Neural progenitor cell (in vitro differentiated cells): ENCODE measurements at regions not wholly inside any gene's neighbourhood (a gene's known extent, or its start where the extent isn't known, plus 50 kb on each side); places are given as distances from the start of the nearest gene placed in this dataset.

ENCODE experiments used
- DNase-seq: peaks from one replicate; pipeline ENCODE4 v3.0.0-alpha.2; 2016; ENCODE audit warnings: low spot score
- H2AFZ ChIP-seq: fragments of 200-600 bp; sonication (generic); replicated peaks from 2 replicates; pipeline ENCODE4 v1.6.1; 2016; ENCODE audit warnings: antibody characterized with exemption
- H3F3A ChIP-seq: fragments of 200-600 bp; sonication (generic); 2 replicates; pipeline ENCODE4 v1.6.1; 2016; ENCODE audit warnings: antibody characterized with exemption, low read depth
- H3K27ac ChIP-seq: fragments of 200-600 bp; sonication (generic); 2 replicates; pipeline ENCODE4 v1.5.1; 2016; ENCODE audit warnings: mild to moderate bottlenecking
- H3K27me3 ChIP-seq: fragments of 200-600 bp; sonication (generic); 2 replicates; pipeline ENCODE4 v1.6.1; 2016; ENCODE audit warnings: mild to moderate bottlenecking, moderate library complexity
- H3K36me3 ChIP-seq: fragments of 200-600 bp; sonication (generic); 2 replicates; pipeline ENCODE4 v1.5.1; 2016
- H3K4me1 ChIP-seq: fragments of 200-600 bp; sonication (generic); 2 replicates; pipeline ENCODE4 v1.6.1; 2016; ENCODE audit warnings: mixed run types
- H3K4me2 ChIP-seq: fragments of 200-600 bp; sonication (generic); 2 replicates; pipeline ENCODE4 v1.6.1; 2016
- H3K4me3 ChIP-seq: fragments of 200-600 bp; sonication (generic); 2 replicates; pipeline ENCODE4 v1.5.1; 2016
- H3K79me2 ChIP-seq: fragments of 200-600 bp; sonication (generic); 2 replicates; pipeline ENCODE4 v1.6.1; 2016; ENCODE audit warnings: low read depth
- H3K9ac ChIP-seq: fragments of 200-600 bp; sonication (generic); 2 replicates; pipeline ENCODE4 v1.6.1; 2016
- H3K9me3 ChIP-seq: fragments of 200-600 bp; sonication (generic); 2 replicates; pipeline ENCODE4 v1.5.1; 2016; ENCODE audit warnings: low read depth
- H4K20me1 ChIP-seq: fragments of 200-600 bp; sonication (generic); 2 replicates; pipeline ENCODE4 v1.6.1; 2016; ENCODE audit warnings: low read depth
- H3K27ac Mint-ChIP-seq: 3 replicates; pipeline ENCODE4 v1.8.0; 2021; ENCODE audit warnings: mixed read lengths
- H3K27me3 Mint-ChIP-seq: 2 replicates; pipeline ENCODE4 v1.8.0; 2022; ENCODE audit warnings: low read depth, mild to moderate bottlenecking, inconsistent platforms, moderate library complexity, mixed read lengths; ENCODE audit not compliant: insufficient read depth
- H3K36me3 Mint-ChIP-seq: 3 replicates; pipeline ENCODE4 v1.8.0; 2021; ENCODE audit warnings: mixed read lengths
- H3K4me1 Mint-ChIP-seq: 3 replicates; pipeline ENCODE4 v1.8.0; 2021; ENCODE audit warnings: mixed read lengths
- H3K4me3 Mint-ChIP-seq: 3 replicates; pipeline ENCODE4 v1.8.0; 2021; ENCODE audit warnings: mild to moderate bottlenecking, moderate library complexity, mixed read lengths
- H3K9me3 Mint-ChIP-seq: 3 replicates; pipeline ENCODE4 v1.8.0; 2020; ENCODE audit warnings: mixed read lengths
- CTCF ChIP-seq: fragments of 200-600 bp; sonication (generic); IDR thresholded peaks from 2 replicates; pipeline ENCODE4 v1.5.1; 2017; ENCODE audit warnings: antibody characterized with exemption, mild to moderate bottlenecking
- EZH2 ChIP-seq: fragments of 200-600 bp; sonication (generic); IDR thresholded peaks from 2 replicates; pipeline ENCODE4 v1.6.1; 2017; ENCODE audit warnings: antibody characterized with exemption, mild to moderate bottlenecking, moderate library complexity
- EZH2phosphoT487 ChIP-seq: fragments of 200-600 bp; sonication (generic); IDR thresholded peaks from 2 replicates; pipeline ENCODE4 v1.6.1; 2017; ENCODE audit warnings: antibody characterized with exemption

- Histone ChIP-seq H3K79me2 (no peaks in the 10 kb centered on the region), H3K27ac (no peak overlapping the region), H2AFZ (no peak overlapping the region), H4K20me1 (no peaks in the 10 kb centered on the region), H3K4me3 (no peak overlapping the region), H3F3A (no peaks in the 10 kb centered on the region), H3K9me3 (peaks cover 2% of the 10 kb centered on the region), H3K36me3 (no peaks in the 10 kb centered on the region), H3K4me2 (no peak overlapping the region), H3K9ac (no peak overlapping the region), H3K27me3 (no peaks in the 10 kb centered on the region), H3K4me1 (no peaks in the 10 kb centered on the region)
- DNase-seq: no peak
- no peak overlapping the region for H3K27ac Mint-ChIP-seq
- H3K36me3 Mint-ChIP-seq: no peaks in the 10 kb centered on the region
- H3K9me3 Mint-ChIP-seq: peaks cover 2% of the 10 kb centered on the region
- H3K4me1 Mint-ChIP-seq: peaks cover 14% of the 10 kb centered on the region
- TF ChIP-seq CTCF (no peak), EZH2 (no peak), EZH2phosphoT487 (no peak)
- H3K27me3 Mint-ChIP-seq: peaks cover 20% of the 10 kb centered on the region
- H3K4me3 Mint-ChIP-seq: no peak overlapping the region
Measured at GRCh38 chr1:13947658-13948057, 247.7 kb downstream of the PRDM2 start.

GRCh38 chr1:13948396-13948795 is 248.4 kb downstream of the PRDM2 start:
- no peak overlapping the region for H3K27ac Mint-ChIP-seq
- H3K4me1 ChIP-seq: no peaks in the 10 kb centered on the region

GRCh38 chr1:13948888-13949391 is 249.0 kb downstream of the PRDM2 start:
- no peak for DNase-seq
- H3K9me3 Mint-ChIP-seq: no peaks in the 10 kb centered on the region
- Histone ChIP-seq H3K27me3 (no peaks in the 10 kb centered on the region), H3K9ac (no peak overlapping the region), H3K9me3 (no peaks in the 10 kb centered on the region), H3K4me1 (no peaks in the 10 kb centered on the region), H3K4me3 (no peak overlapping the region), H3K79me2 (no peaks in the 10 kb centered on the region), H2AFZ (no peak overlapping the region), H4K20me1 (no peaks in the 10 kb centered on the region), H3F3A (no peaks in the 10 kb centered on the region), H3K36me3 (no peaks in the 10 kb centered on the region), H3K4me2 (no peak overlapping the region), H3K27ac (no peak overlapping the region)
- peaks cover 20% of the 10 kb centered on the region for H3K27me3 Mint-ChIP-seq
- no peak for TF ChIP-seq CTCF
- no peak for TF ChIP-seq EZH2
- no peak for TF ChIP-seq EZH2phosphoT487
- no peak overlapping the region for H3K27ac Mint-ChIP-seq
- no peaks in the 10 kb centered on the region for H3K36me3 Mint-ChIP-seq
- peaks cover 14% of the 10 kb centered on the region for H3K4me1 Mint-ChIP-seq
- no peak overlapping the region for H3K4me3 Mint-ChIP-seq

More at GRCh38 chr1:13948396-13948795, 248.4 kb downstream of the PRDM2 start:
- H3K36me3 Mint-ChIP-seq: no peaks in the 10 kb centered on the region
- Histone ChIP-seq H3K79me2 (no peaks in the 10 kb centered on the region), H3K36me3 (no peaks in the 10 kb centered on the region), H3K9ac (no peak overlapping the region), H3K4me3 (no peak overlapping the region), H3K9me3 (no peaks in the 10 kb centered on the region), H3K4me2 (no peak overlapping the region), H3F3A (no peaks in the 10 kb centered on the region), H4K20me1 (no peaks in the 10 kb centered on the region), H2AFZ (no peak overlapping the region), H3K27me3 (no peaks in the 10 kb centered on the region), H3K27ac (no peak overlapping the region)
- no peak for DNase-seq
- H3K27me3 Mint-ChIP-seq: peaks cover 20% of the 10 kb centered on the region
- no peak for TF ChIP-seq CTCF
- TF ChIP-seq EZH2phosphoT487: no peak
- no peak for TF ChIP-seq EZH2
- peaks cover 14% of the 10 kb centered on the region for H3K4me1 Mint-ChIP-seq
- H3K9me3 Mint-ChIP-seq: no peaks in the 10 kb centered on the region
- H3K4me3 Mint-ChIP-seq: no peak overlapping the region
